H1 (cell line): ENCODE measurements at regions not wholly inside any gene's neighbourhood (a gene's known extent, or its start where the extent isn't known, plus 50 kb on each side); places are given as distances from the start of the nearest gene placed in this dataset.

Source experiments
- CTCF ChIA-PET: fragments of 300-600 bp; sonication (Branson Sonifier 250); formaldehyde crosslinking; loops from one replicate; lab custom pipeline; 2021; ENCODE audit not compliant: partially characterized antibody; lab: Charles Lee
- POLR2A ChIA-PET: fragments of 300-600 bp; sonication (Branson Sonifier 250); formaldehyde crosslinking; loops from one replicate; lab custom pipeline; 2021; ENCODE audit warnings: inconsistent platforms; ENCODE audit not compliant: partially characterized antibody; lab: Charles Lee
- DNase-seq, 2 experiments: peaks; one replicate each; pipeline versions ENCODE4 v3.0.0 to v3.0.0-alpha.2; 2010 to 2022; ENCODE audit warnings: low spot score in 2 of 2, low read depth in 1 of 2, mixed read lengths in 1 of 2
- FAIRE-seq: peaks from 2 replicates; lab custom pipeline; 2011; peaks lifted over from hg19 to GRCh38; lab: Jason Lieb, UNC
- H2AFZ ChIP-seq: 2 replicates; pipeline ENCODE4 v1.8.1; 2012; ENCODE audit warnings: low read length, inconsistent platforms
- H2AK5ac ChIP-seq: 2 replicates; pipeline ENCODE4 v1.6.1; 2013; ENCODE audit warnings: low read depth, low read length
- H2BK120ac ChIP-seq: replicated peaks from 2 replicates; pipeline ENCODE3; 2013; ENCODE audit warnings: low read depth, low read length, inconsistent platforms
- H2BK12ac ChIP-seq: 2 replicates; pipeline ENCODE4 v1.6.1; 2013; ENCODE audit warnings: low read depth, low read length
- H2BK15ac ChIP-seq: 2 replicates; pipeline ENCODE4 v1.6.1; 2013; ENCODE audit warnings: low read length
- H2BK20ac ChIP-seq: 2 replicates; pipeline ENCODE4 v1.6.1; 2013; ENCODE audit warnings: low read length
- H2BK5ac ChIP-seq: 2 replicates; pipeline ENCODE4 v1.6.1; 2013; ENCODE audit warnings: low read depth, low read length
- H3K14ac ChIP-seq: 2 replicates; pipeline ENCODE4 v1.6.1; 2013; ENCODE audit warnings: inconsistent platforms; ENCODE audit not compliant: insufficient read length
- H3K18ac ChIP-seq: 2 replicates; pipeline ENCODE4 v1.6.1; 2013; ENCODE audit warnings: low read length; ENCODE audit errors: extremely low read depth
- H3K23ac ChIP-seq: 2 replicates; pipeline ENCODE4 v1.6.1; 2013; ENCODE audit warnings: inconsistent platforms; ENCODE audit not compliant: insufficient read length
- H3K23me2 ChIP-seq: 2 replicates; pipeline ENCODE4 v1.6.1; 2013; ENCODE audit warnings: low read depth, low read length
- H3K27ac ChIP-seq: 2 replicates; pipeline ENCODE4 v1.6.1; 2011; ENCODE audit warnings: low read depth, low read length, inconsistent platforms
- H3K27me3 ChIP-seq, 4 experiments: replicated peaks in 1 of 4; 1 replicate in 1 of 4; 2 replicates in 3 of 4; pipeline versions ENCODE4 v1.6.1 to v1.8.1; 2011 to 2013; ENCODE audit warnings: low read length in 3 of 4, mild to moderate bottlenecking in 3 of 4, inconsistent platforms in 2 of 4, mixed read lengths in 2 of 4, moderate library complexity in 1 of 4; ENCODE audit not compliant: control insufficient read depth in 3 of 4, insufficient read depth in 3 of 4; ENCODE audit errors: extremely low read depth in 1 of 4
- H3K36me3 ChIP-seq, 4 experiments: 2 replicates each; pipeline versions ENCODE4 v1.6.1 to v1.8.1; 2011 to 2013; ENCODE audit warnings: mild to moderate bottlenecking in 4 of 4, low read length in 3 of 4, moderate library complexity in 2 of 4, control low read depth in 1 of 4, inconsistent platforms in 1 of 4; ENCODE audit not compliant: insufficient read depth in 4 of 4, control insufficient read depth in 2 of 4
- H3K4ac ChIP-seq: replicated peaks from 2 replicates; pipeline ENCODE3; 2013; ENCODE audit warnings: low read length, low read depth, mixed read lengths, inconsistent platforms; ENCODE audit not compliant: insufficient read length
- H3K4me1 ChIP-seq, 4 experiments: replicated peaks in 1 of 4; 1 replicate in 1 of 4; 2 replicates in 3 of 4; pipeline versions ENCODE4 v1.6.1 to v1.8.1; 2011 to 2013; ENCODE audit warnings: low read length in 3 of 4, inconsistent platforms in 2 of 4, mixed read lengths in 1 of 4; ENCODE audit not compliant: insufficient read depth in 4 of 4, control insufficient read depth in 3 of 4
- H3K4me2 ChIP-seq, 2 experiments: 2 replicates each; pipeline versions ENCODE4 v1.6.1 to v1.8.1; 2011 to 2013; ENCODE audit warnings: low read depth in 2 of 2, low read length in 2 of 2, control low read depth in 1 of 2, inconsistent platforms in 1 of 2, mild to moderate bottlenecking in 1 of 2; ENCODE audit not compliant: insufficient read depth in 1 of 2
- H3K4me3 ChIP-seq, 4 experiments: fragments of 200-600, 300-600 bp in 1 of 4; sonication (generic), shearing (Covaris generic), sonication (Bioruptor Twin) in 1 of 4; 2 replicates each; pipeline versions ENCODE4 v1.5.1 to v1.8.1; 2011 to 2016; ENCODE audit warnings: low read length in 4 of 4, low read depth in 3 of 4, control low read depth in 2 of 4, inconsistent platforms in 2 of 4, mild to moderate bottlenecking in 2 of 4, mixed read lengths in 1 of 4, moderate library complexity in 1 of 4; ENCODE audit not compliant: insufficient read depth in 2 of 4; ENCODE audit errors: extremely low read depth in 1 of 4
- H3K56ac ChIP-seq: replicated peaks from 2 replicates; pipeline ENCODE3; 2013; ENCODE audit warnings: low read depth, mild to moderate bottlenecking, mixed read lengths, low read length, inconsistent platforms; ENCODE audit not compliant: insufficient read length
- H3K79me1 ChIP-seq: 2 replicates; pipeline ENCODE4 v1.6.1; 2013; ENCODE audit warnings: low read depth, low read length, control low read depth
- H3K79me2 ChIP-seq, 2 experiments: 2 replicates each; pipeline versions ENCODE4 v1.6.1 to v1.8.1; 2012 to 2013; ENCODE audit warnings: low read length in 2 of 2, mild to moderate bottlenecking in 2 of 2, inconsistent platforms in 1 of 2; ENCODE audit not compliant: insufficient read depth in 2 of 2, control insufficient read depth in 1 of 2
- H3K9ac ChIP-seq, 4 experiments: replicated peaks in 1 of 4; 1 replicate in 1 of 4; 2 replicates in 3 of 4; pipeline versions ENCODE4 v1.6.1 to v1.8.1; 2011 to 2013; ENCODE audit warnings: low read depth in 3 of 4, low read length in 3 of 4, control low read depth in 2 of 4, mild to moderate bottlenecking in 2 of 4, moderate library complexity in 2 of 4, inconsistent platforms in 1 of 4; ENCODE audit errors: extremely low read depth in 1 of 4
- H3K9me3 ChIP-seq, 2 experiments: 2 replicates each; pipeline versions ENCODE4 v1.6.1 to v1.8.1; 2012 to 2013; ENCODE audit warnings: mild to moderate bottlenecking in 2 of 2, moderate library complexity in 2 of 2, control low read depth in 1 of 2, inconsistent platforms in 1 of 2, low read depth in 1 of 2, low read length in 1 of 2, mixed read lengths in 1 of 2; ENCODE audit not compliant: insufficient read depth in 2 of 2
- H4K20me1 ChIP-seq, 2 experiments: replicated peaks in 1 of 2; 2 replicates each; pipeline versions ENCODE3 to v1.8.1; 2011 to 2013; ENCODE audit warnings: inconsistent platforms in 2 of 2, low read length in 2 of 2, mild to moderate bottlenecking in 1 of 2; ENCODE audit not compliant: insufficient read depth in 2 of 2, control insufficient read depth in 1 of 2
- H4K5ac ChIP-seq: 2 replicates; pipeline ENCODE4 v1.6.1; 2013; ENCODE audit warnings: low read length, low read depth, mixed read lengths, inconsistent platforms; ENCODE audit not compliant: insufficient read length
- H4K8ac ChIP-seq: 2 replicates; pipeline ENCODE4 v1.8.0; 2013; ENCODE audit warnings: mild to moderate bottlenecking, moderate library complexity, low read length, inconsistent platforms; ENCODE audit not compliant: insufficient read depth; ENCODE audit errors: extremely low read depth
- H4K91ac ChIP-seq: replicated peaks from 2 replicates; pipeline ENCODE3; 2013; ENCODE audit warnings: low read length, mixed read lengths, inconsistent platforms; ENCODE audit not compliant: insufficient read length
- SIRT6 ChIP-seq: IDR thresholded peaks from one replicate; pipeline ENCODE4 v1.7.1; 2012; ENCODE audit warnings: low read length, inconsistent platforms
- SP1 ChIP-seq: IDR thresholded peaks from 2 replicates; pipeline ENCODE4 v1.6.1; 2011; ENCODE audit warnings: low read depth, low read length
- SP4 ChIP-seq: IDR thresholded peaks from 2 replicates; pipeline ENCODE4 v1.6.1; 2012; ENCODE audit warnings: low read length, inconsistent platforms
- WGBS, 2 experiments: shearing (Covaris generic) in 1 of 2; methylation state at CpG; one replicate each; pipeline versions ENCODE4 v1.1.6 to v1.1.7; 2013 to 2015; ENCODE audit warnings: low lambda C conversion rate in 2 of 2, mixed read lengths in 2 of 2, inconsistent platforms in 1 of 2, low coverage in 1 of 2, missing lambda C conversion rate in 1 of 2; ENCODE audit not compliant: insufficient replicate concordance in 2 of 2, insufficient coverage in 1 of 2, insufficient read length in 1 of 2; ENCODE audit errors: extremely low coverage in 1 of 2, missing lambda C conversion rate in 1 of 2; 5-methylcytosine and 5-hydroxymethylcytosine counted together

DNA sequence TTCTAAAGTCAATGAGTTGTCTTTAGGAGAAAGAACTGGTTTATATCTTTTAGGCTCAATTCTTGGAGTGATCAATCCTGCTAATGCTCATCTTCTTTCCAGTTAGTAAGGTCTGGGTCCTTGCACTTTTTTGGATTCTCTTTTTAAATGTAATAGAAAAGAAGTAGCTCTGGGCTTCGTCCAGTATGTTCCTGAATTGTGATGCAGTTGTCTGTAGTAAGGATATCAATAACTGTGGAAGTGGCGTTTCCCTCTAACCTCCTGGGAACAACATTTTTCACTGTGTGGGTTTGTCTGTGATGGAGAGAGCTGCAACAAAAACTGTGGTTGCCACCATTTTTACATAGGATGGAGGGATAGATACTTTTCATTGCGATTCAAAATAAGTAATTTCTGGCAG lies 367.2 kb downstream of the USP25 start:
- Histone ChIP-seq H3K79me2 (no peaks in the 10 kb centered on the region), H3K4me3 (no peak overlapping the region), H3K14ac (no peak overlapping the region), H4K5ac (no peak overlapping the region), H3K9me3 (no peaks in the 10 kb centered on the region), H3K27me3 (no peaks in the 10 kb centered on the region), H3K27ac (no peak overlapping the region), H4K91ac (no peak overlapping the region), H3K23me2 (no peaks in the 10 kb centered on the region), H3K4me2 (no peak overlapping the region), H3K79me1 (no peaks in the 10 kb centered on the region), H3K4me1 (no peaks in the 10 kb centered on the region), H3K4ac (no peak overlapping the region), H2BK120ac (no peak overlapping the region), H3K23ac (no peak overlapping the region), H4K8ac (no peak overlapping the region), H3K36me3 (no peaks in the 10 kb centered on the region), H2BK20ac (no peak overlapping the region), H2BK5ac (no peak overlapping the region), H3K18ac (no peak overlapping the region), H3K56ac (no peak overlapping the region), H2AK5ac (no peak overlapping the region), H2BK12ac (no peak overlapping the region), H3K9ac (no peak overlapping the region), H2AFZ (no peak overlapping the region), H4K20me1 (no peaks in the 10 kb centered on the region), H2BK15ac (no peak overlapping the region)
- TF ChIP-seq SIRT6 = no peak
- TF ChIP-seq SP4 = no peak
- no peak for TF ChIP-seq SP1
- ChIA-PET CTCF (interaction anchor here (1.4 to 1.9 kb wide), 2 partner anchors 9 to 754 kb away, joined by 4 to 6 read pairs; no protein-coding TSS in a partner anchor), POLR2A (no interaction called here)
- DNase-seq (no peak), FAIRE-seq (no peak)
- whole genome bisulfite sequencing, 2 experiments = 88% methylated on average over 3 of the region's 3 CpGs; no CpG with 5 or more reads in 1 of the 2 experiments
